HCT116 (cell line): ENCODE measurements at regions not wholly inside any gene's neighbourhood (a gene's known extent, or its start where the extent isn't known, plus 50 kb on each side); places are given as distances from the start of the nearest gene placed in this dataset.

Experiments
- ATAC-seq: fragments of 200-7000 bp; cut with Tn5 transposase; 2 replicates; pipeline ENCODE4 v1.9.1; 2020; ENCODE audit warnings: mild to moderate bottlenecking, moderate library complexity
- BruUV-seq: library from RNA; stranded (reverse); fragments of 400-500 nt; replicated peaks from 2 replicates; lab custom pipeline; 2021; lab: Mats Ljungman, UMichigan
- CTCF ChIA-PET: fragments of 300-600 bp; sonication (Branson Sonifier 250); formaldehyde crosslinking; loops from one replicate; lab custom pipeline; 2021; ENCODE audit warnings: antibody characterized with exemption; lab: Charles Lee
- POLR2A ChIA-PET: fragments of 300-600, 350-600 bp; sonication (Branson Sonifier 250); formaldehyde crosslinking; loops from one replicate; lab custom pipeline; 2021; ENCODE audit warnings: antibody characterized with exemption; lab: Charles Lee
- RAD21 ChIA-PET, 2 experiments: fragments of 300-600 bp; sonication (Branson Sonifier 250); formaldehyde crosslinking; loops; one replicate each; lab custom pipeline; 2023; ENCODE audit warnings: low total read pairs in 2 of 2; ENCODE audit not compliant: uncharacterized antibody in 2 of 2, unreplicated experiment in 2 of 2, low non-redundant PET in 1 of 2; lab: Charles Lee
- DNase-seq: peaks from one replicate; pipeline ENCODE4 v3.0.0-alpha.2; 2010; ENCODE audit warnings: low read depth, low spot score
- H2AFZ ChIP-seq: fragments of 200-600 bp; shearing (Covaris generic), sonication (generic); 2 replicates; pipeline ENCODE4 v1.6.1; 2017; ENCODE audit warnings: low read depth, mixed run types, mixed read lengths, antibody characterized with exemption, low read length; ENCODE audit not compliant: poor library complexity, severe bottlenecking
- H3K27ac ChIP-seq: 2 replicates; pipeline ENCODE4 v1.5.1; 2012; ENCODE audit warnings: low read depth, low read length
- H3K27me3 ChIP-seq: fragments of 200-600 bp; sonication (generic); 2 replicates; pipeline ENCODE4 v1.6.1; 2016; ENCODE audit warnings: mixed run types, low read length, mixed read lengths; ENCODE audit not compliant: insufficient read depth
- H3K36me3 ChIP-seq, 2 experiments: fragments of 200-500 bp in 1 of 2; fragments of 200-600 bp in 1 of 2; sonication (Bioruptor generic) in 1 of 2; sonication (generic) in 1 of 2; 2 replicates each; pipeline versions ENCODE4 v1.5.1 to v1.6.1; 2014 to 2016; ENCODE audit warnings: low read length in 2 of 2, inconsistent platforms in 1 of 2, mixed read lengths in 1 of 2, mixed run types in 1 of 2; ENCODE audit not compliant: insufficient read depth in 2 of 2, control insufficient read depth in 1 of 2
- H3K4me1 ChIP-seq, 2 experiments: fragments of 200-600 bp in 1 of 2; sonication (generic) in 1 of 2; 2 replicates each; pipeline versions ENCODE4 v1.5.1 to v1.6.1; 2012 to 2017; ENCODE audit warnings: low read length in 2 of 2, inconsistent platforms in 1 of 2, mild to moderate bottlenecking in 1 of 2, mixed read lengths in 1 of 2, mixed run types in 1 of 2, moderate library complexity in 1 of 2; ENCODE audit not compliant: insufficient read depth in 2 of 2, control insufficient read depth in 1 of 2
- H3K4me2 ChIP-seq: fragments of 200-600 bp; sonication (generic); 2 replicates; pipeline ENCODE4 v1.6.1; 2017; ENCODE audit warnings: mixed run types, low read length, mixed read lengths
- H3K4me3 ChIP-seq, 2 experiments: fragments of 200-600 bp in 1 of 2; sonication (generic) in 1 of 2; replicated peaks in 1 of 2; 2 replicates each; pipeline ENCODE4 v1.5.1; 2011 to 2016; ENCODE audit warnings: low read length in 2 of 2, control low read depth in 1 of 2, low read depth in 1 of 2, mild to moderate bottlenecking in 1 of 2, mixed read lengths in 1 of 2, mixed run types in 1 of 2
- H3K79me2 ChIP-seq: fragments of 200-600 bp; sonication (generic); 2 replicates; pipeline ENCODE4 v1.6.1; 2017; ENCODE audit warnings: mild to moderate bottlenecking, mixed run types, low read length, moderate library complexity, mixed read lengths; ENCODE audit not compliant: insufficient read depth
- H3K9ac ChIP-seq: fragments of 200-600 bp; sonication (generic); 2 replicates; pipeline ENCODE4 v1.6.1; 2016; ENCODE audit warnings: low read length, mixed read lengths
- H3K9me2 ChIP-seq: fragments of 200-600 bp; sonication (generic), shearing (Covaris generic); 2 replicates; pipeline ENCODE4 v1.6.1; 2017; ENCODE audit warnings: mixed run types, mild to moderate bottlenecking, moderate library complexity; ENCODE audit not compliant: insufficient read depth
- H3K9me3 ChIP-seq, 2 experiments: fragments of 200-500 bp in 1 of 2; fragments of 200-600 bp in 1 of 2; sonication (Bioruptor generic) in 1 of 2; sonication (generic) in 1 of 2; 2 replicates each; pipeline ENCODE4 v1.6.1; 2014 to 2017; ENCODE audit warnings: low read length in 2 of 2, mixed read lengths in 2 of 2, inconsistent platforms in 1 of 2, low read depth in 1 of 2, mild to moderate bottlenecking in 1 of 2, mixed run types in 1 of 2, moderate library complexity in 1 of 2; ENCODE audit not compliant: control insufficient read depth in 1 of 2, insufficient read depth in 1 of 2
- H4K20me1 ChIP-seq: fragments of 200-600 bp; sonication (generic), shearing (Covaris generic); 2 replicates; pipeline ENCODE4 v1.6.1; 2017; ENCODE audit warnings: mixed run types, mild to moderate bottlenecking, moderate library complexity; ENCODE audit not compliant: insufficient read depth
- CBX3 ChIP-seq: IDR thresholded peaks from 2 replicates; pipeline ENCODE4 v1.6.1; 2012; ENCODE audit warnings: low read depth
- CEBPB ChIP-seq: IDR thresholded peaks from 2 replicates; pipeline ENCODE4 v1.6.1; 2012; ENCODE audit warnings: low read depth
- CTCF ChIP-seq, 3 experiments: fragments of 200-600 bp in 1 of 3; sonication (generic) in 1 of 3; IDR thresholded peaks in 2 of 3; conservative IDR thresholded peaks in 1 of 3; 2 replicates each; pipeline ENCODE4 v1.5.1; 2012 to 2017; ENCODE audit warnings: low read depth in 2 of 3, low read length in 2 of 3, antibody characterized with exemption in 1 of 3, borderline replicate concordance in 1 of 3, control low read depth in 1 of 3, mild to moderate bottlenecking in 1 of 3, mixed read lengths in 1 of 3, mixed run types in 1 of 3, moderate library complexity in 1 of 3; ENCODE audit not compliant: insufficient read depth in 1 of 3
- EGR1 ChIP-seq: IDR thresholded peaks from 2 replicates; pipeline ENCODE4 v1.6.1; 2012; ENCODE audit warnings: low read depth
- ELF1 ChIP-seq: IDR thresholded peaks from 2 replicates; pipeline ENCODE4 v1.6.1; 2012; ENCODE audit warnings: low read depth, borderline replicate concordance
- EZH2 ChIP-seq: fragments of 200-600 bp; sonication (generic); IDR thresholded peaks from 2 replicates; pipeline ENCODE4 v1.6.1; 2017; ENCODE audit warnings: antibody characterized with exemption, mixed run types
- EZH2phosphoT487 ChIP-seq: fragments of 200-600 bp; IDR thresholded peaks from 2 replicates; pipeline ENCODE4 v1.6.1; 2018; ENCODE audit warnings: antibody characterized with exemption, borderline replicate concordance
- JUND ChIP-seq: IDR thresholded peaks from 2 replicates; pipeline ENCODE4 v1.6.1; 2012
- POLR2A ChIP-seq: IDR thresholded peaks from 2 replicates; pipeline ENCODE4 v1.7.0; 2011; ENCODE audit warnings: borderline replicate concordance; ENCODE audit not compliant: insufficient read depth, insufficient read length; ENCODE audit errors: extremely low read depth
- POLR2AphosphoS5 ChIP-seq: IDR thresholded peaks from 2 replicates; pipeline ENCODE4 v1.6.1; 2011; ENCODE audit warnings: mild to moderate bottlenecking, low read depth, low read length, moderate library complexity
- RAD21 ChIP-seq: IDR thresholded peaks from 2 replicates; pipeline ENCODE4 v1.6.1; 2012; ENCODE audit warnings: low read depth, mild to moderate bottlenecking
- SIN3A ChIP-seq: IDR thresholded peaks from 2 replicates; pipeline ENCODE4 v1.6.1; 2012; ENCODE audit warnings: low read depth
- SP1 ChIP-seq: IDR thresholded peaks from 2 replicates; pipeline ENCODE4 v1.6.1; 2012; ENCODE audit warnings: low read depth
- SRF ChIP-seq: IDR thresholded peaks from 2 replicates; pipeline ENCODE4 v1.6.1; 2012; ENCODE audit warnings: low read depth
- ZBTB33 ChIP-seq: IDR thresholded peaks from 2 replicates; pipeline ENCODE4 v1.6.1; 2011; ENCODE audit warnings: mild to moderate bottlenecking, low read length, moderate library complexity; ENCODE audit not compliant: insufficient replicate concordance; ENCODE audit errors: extremely low read depth
- ZFX ChIP-seq: fragments of 450-650 bp; IDR thresholded peaks from 2 replicates; pipeline ENCODE4 v1.6.1; 2017
- ZNF274 ChIP-seq: fragments of 200-500 bp; sonication (Bioruptor generic); IDR thresholded peaks from 2 replicates; pipeline ENCODE4 v1.6.1; 2014; ENCODE audit warnings: mild to moderate bottlenecking, low read depth, low read length, inconsistent platforms
- intact Hi-C: fragments of 100-400 bp; cut with micrococcal nuclease; formaldehyde crosslinking; loops from 2 replicates; pipeline ENCODE4 v1.10.0; 2022
- TF ChIP-seq, protein P1 (sequence below): IDR thresholded peaks from 2 replicates; pipeline ENCODE4 v1.6.1; 2012
- TF ChIP-seq, protein P2 (sequence below): IDR thresholded peaks from 2 replicates; pipeline ENCODE4 v1.6.1; 2012; ENCODE audit warnings: low read depth
- TF ChIP-seq, protein P3 (sequence below): IDR thresholded peaks from 2 replicates; pipeline ENCODE4 v1.6.1; 2012

GRCh38 chr2:144154205-144154604 lies 365.7 kb downstream of the ZEB2 start:
- POLR2A ChIA-PET = no interaction called here
- Histone ChIP-seq H3K4me1 (no peaks in the 10 kb centered on the region), H3K4me3 (no peak overlapping the region), H3K9me3 (no peaks in the 10 kb centered on the region), H3K27ac (no peak overlapping the region), H3K36me3 (no peaks in the 10 kb centered on the region), H3K4me2 (no peak overlapping the region), H3K9me2 (peaks cover 5% of the 10 kb centered on the region), H3K9ac (no peak overlapping the region), H2AFZ (no peak overlapping the region), H3K27me3 (no peaks in the 10 kb centered on the region), H3K79me2 (no peaks in the 10 kb centered on the region), H4K20me1 (no peaks in the 10 kb centered on the region)
- intact Hi-C loops = no loop called here
- BruUV-seq = no TSS peak
- CTCF ChIA-PET = no interaction called here
- RAD21 ChIA-PET = no interaction called here
- DNase-seq (no peak), ATAC-seq (no peak)
- TF ChIP-seq EZH2 (no peak), ZFX (no peak), EZH2phosphoT487 (no peak), CBX3 (no peak), CTCF (IDR thresholded peaks at IDR 0.05 in 2 of 3, conservative IDR thresholded peaks at IDR 0.05 in 1 of 3; ENCODE audit: borderline replicate concordance in 1 of 3, insufficient read depth in 1 of 3, low read depth in 2 of 3, low read length in 2 of 3) (no peak), JUND (no peak), ZNF274 (no peak), SIN3A (no peak), SP1 (no peak), RAD21 (no peak), ZBTB33 (no peak), POLR2A (no peak), SRF (no peak), CEBPB (no peak), POLR2AphosphoS5 (no peak), ELF1 (no peak), EGR1 (no peak)
- TF ChIP-seq, protein P1, sequence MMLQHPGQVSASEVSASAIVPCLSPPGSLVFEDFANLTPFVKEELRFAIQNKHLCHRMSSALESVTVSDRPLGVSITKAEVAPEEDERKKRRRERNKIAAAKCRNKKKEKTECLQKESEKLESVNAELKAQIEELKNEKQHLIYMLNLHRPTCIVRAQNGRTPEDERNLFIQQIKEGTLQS = no peak
- TF ChIP-seq, protein P2, sequence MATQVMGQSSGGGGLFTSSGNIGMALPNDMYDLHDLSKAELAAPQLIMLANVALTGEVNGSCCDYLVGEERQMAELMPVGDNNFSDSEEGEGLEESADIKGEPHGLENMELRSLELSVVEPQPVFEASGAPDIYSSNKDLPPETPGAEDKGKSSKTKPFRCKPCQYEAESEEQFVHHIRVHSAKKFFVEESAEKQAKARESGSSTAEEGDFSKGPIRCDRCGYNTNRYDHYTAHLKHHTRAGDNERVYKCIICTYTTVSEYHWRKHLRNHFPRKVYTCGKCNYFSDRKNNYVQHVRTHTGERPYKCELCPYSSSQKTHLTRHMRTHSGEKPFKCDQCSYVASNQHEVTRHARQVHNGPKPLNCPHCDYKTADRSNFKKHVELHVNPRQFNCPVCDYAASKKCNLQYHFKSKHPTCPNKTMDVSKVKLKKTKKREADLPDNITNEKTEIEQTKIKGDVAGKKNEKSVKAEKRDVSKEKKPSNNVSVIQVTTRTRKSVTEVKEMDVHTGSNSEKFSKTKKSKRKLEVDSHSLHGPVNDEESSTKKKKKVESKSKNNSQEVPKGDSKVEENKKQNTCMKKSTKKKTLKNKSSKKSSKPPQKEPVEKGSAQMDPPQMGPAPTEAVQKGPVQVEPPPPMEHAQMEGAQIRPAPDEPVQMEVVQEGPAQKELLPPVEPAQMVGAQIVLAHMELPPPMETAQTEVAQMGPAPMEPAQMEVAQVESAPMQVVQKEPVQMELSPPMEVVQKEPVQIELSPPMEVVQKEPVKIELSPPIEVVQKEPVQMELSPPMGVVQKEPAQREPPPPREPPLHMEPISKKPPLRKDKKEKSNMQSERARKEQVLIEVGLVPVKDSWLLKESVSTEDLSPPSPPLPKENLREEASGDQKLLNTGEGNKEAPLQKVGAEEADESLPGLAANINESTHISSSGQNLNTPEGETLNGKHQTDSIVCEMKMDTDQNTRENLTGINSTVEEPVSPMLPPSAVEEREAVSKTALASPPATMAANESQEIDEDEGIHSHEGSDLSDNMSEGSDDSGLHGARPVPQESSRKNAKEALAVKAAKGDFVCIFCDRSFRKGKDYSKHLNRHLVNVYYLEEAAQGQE = no peak
- TF ChIP-seq, protein P3, sequence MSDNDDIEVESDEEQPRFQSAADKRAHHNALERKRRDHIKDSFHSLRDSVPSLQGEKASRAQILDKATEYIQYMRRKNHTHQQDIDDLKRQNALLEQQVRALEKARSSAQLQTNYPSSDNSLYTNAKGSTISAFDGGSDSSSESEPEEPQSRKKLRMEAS = no peak
